Neural progenitor cell (in vitro differentiated cells): ENCODE measurements at regions not wholly inside any gene's neighbourhood (a gene's known extent, or its start where the extent isn't known, plus 50 kb on each side); places are given as distances from the start of the nearest gene placed in this dataset.

Experiments used
- DNase-seq: peaks from one replicate; pipeline ENCODE4 v3.0.0-alpha.2; 2016; ENCODE audit warnings: low spot score
- H2AFZ ChIP-seq: fragments of 200-600 bp; sonication (generic); replicated peaks from 2 replicates; pipeline ENCODE4 v1.6.1; 2016; ENCODE audit warnings: antibody characterized with exemption
- H3F3A ChIP-seq: fragments of 200-600 bp; sonication (generic); 2 replicates; pipeline ENCODE4 v1.6.1; 2016; ENCODE audit warnings: antibody characterized with exemption, low read depth
- H3K27ac ChIP-seq: fragments of 200-600 bp; sonication (generic); 2 replicates; pipeline ENCODE4 v1.5.1; 2016; ENCODE audit warnings: mild to moderate bottlenecking
- H3K27me3 ChIP-seq: fragments of 200-600 bp; sonication (generic); 2 replicates; pipeline ENCODE4 v1.6.1; 2016; ENCODE audit warnings: mild to moderate bottlenecking, moderate library complexity
- H3K36me3 ChIP-seq: fragments of 200-600 bp; sonication (generic); 2 replicates; pipeline ENCODE4 v1.5.1; 2016
- H3K4me1 ChIP-seq: fragments of 200-600 bp; sonication (generic); 2 replicates; pipeline ENCODE4 v1.6.1; 2016; ENCODE audit warnings: mixed run types
- H3K4me2 ChIP-seq: fragments of 200-600 bp; sonication (generic); 2 replicates; pipeline ENCODE4 v1.6.1; 2016
- H3K4me3 ChIP-seq: fragments of 200-600 bp; sonication (generic); 2 replicates; pipeline ENCODE4 v1.5.1; 2016
- H3K79me2 ChIP-seq: fragments of 200-600 bp; sonication (generic); 2 replicates; pipeline ENCODE4 v1.6.1; 2016; ENCODE audit warnings: low read depth
- H3K9ac ChIP-seq: fragments of 200-600 bp; sonication (generic); 2 replicates; pipeline ENCODE4 v1.6.1; 2016
- H3K9me3 ChIP-seq: fragments of 200-600 bp; sonication (generic); 2 replicates; pipeline ENCODE4 v1.5.1; 2016; ENCODE audit warnings: low read depth
- H4K20me1 ChIP-seq: fragments of 200-600 bp; sonication (generic); 2 replicates; pipeline ENCODE4 v1.6.1; 2016; ENCODE audit warnings: low read depth
- H3K27ac Mint-ChIP-seq: 3 replicates; pipeline ENCODE4 v1.8.0; 2021; ENCODE audit warnings: mixed read lengths
- H3K27me3 Mint-ChIP-seq: 2 replicates; pipeline ENCODE4 v1.8.0; 2022; ENCODE audit warnings: low read depth, mild to moderate bottlenecking, inconsistent platforms, moderate library complexity, mixed read lengths; ENCODE audit not compliant: insufficient read depth
- H3K36me3 Mint-ChIP-seq: 3 replicates; pipeline ENCODE4 v1.8.0; 2021; ENCODE audit warnings: mixed read lengths
- H3K4me1 Mint-ChIP-seq: 3 replicates; pipeline ENCODE4 v1.8.0; 2021; ENCODE audit warnings: mixed read lengths
- H3K4me3 Mint-ChIP-seq: 3 replicates; pipeline ENCODE4 v1.8.0; 2021; ENCODE audit warnings: mild to moderate bottlenecking, moderate library complexity, mixed read lengths
- H3K9me3 Mint-ChIP-seq: 3 replicates; pipeline ENCODE4 v1.8.0; 2020; ENCODE audit warnings: mixed read lengths
- CTCF ChIP-seq: fragments of 200-600 bp; sonication (generic); IDR thresholded peaks from 2 replicates; pipeline ENCODE4 v1.5.1; 2017; ENCODE audit warnings: antibody characterized with exemption, mild to moderate bottlenecking
- EZH2 ChIP-seq: fragments of 200-600 bp; sonication (generic); IDR thresholded peaks from 2 replicates; pipeline ENCODE4 v1.6.1; 2017; ENCODE audit warnings: antibody characterized with exemption, mild to moderate bottlenecking, moderate library complexity
- EZH2phosphoT487 ChIP-seq: fragments of 200-600 bp; sonication (generic); IDR thresholded peaks from 2 replicates; pipeline ENCODE4 v1.6.1; 2017; ENCODE audit warnings: antibody characterized with exemption

- no peak for TF ChIP-seq EZH2
- TF ChIP-seq CTCF: no peak
- no peak for TF ChIP-seq EZH2phosphoT487
- no peaks in the 10 kb centered on the region for H3K79me2 ChIP-seq
- H3K4me3 Mint-ChIP-seq: no peak overlapping the region
- H3K27ac ChIP-seq: no peak overlapping the region
- no peaks in the 10 kb centered on the region for H3K9me3 ChIP-seq
- no peak overlapping the region for H2AFZ ChIP-seq
- no peaks in the 10 kb centered on the region for H3K27me3 ChIP-seq
- H3F3A ChIP-seq: no peaks in the 10 kb centered on the region
- H3K4me1 ChIP-seq: peaks cover 14% of the 10 kb centered on the region
- H3K36me3 Mint-ChIP-seq: peaks cover 3% of the 10 kb centered on the region
- no peak overlapping the region for H3K4me3 ChIP-seq
- no peaks in the 10 kb centered on the region for H3K36me3 ChIP-seq
- no peak for DNase-seq
- H3K9ac ChIP-seq: no peak overlapping the region
- H3K27ac Mint-ChIP-seq: no peak overlapping the region
- H3K4me1 Mint-ChIP-seq: peaks cover 4% of the 10 kb centered on the region
- no peak overlapping the region for H3K4me2 ChIP-seq
- H4K20me1 ChIP-seq: no peaks in the 10 kb centered on the region
- H3K9me3 Mint-ChIP-seq: no peaks in the 10 kb centered on the region
- H3K27me3 Mint-ChIP-seq: no peaks in the 10 kb centered on the region
Measured at GRCh38 chr6:144809969-144810368, 524.8 kb downstream of the UTRN start.

GRCh38 chr6:144811140-144811539, 526.0 kb downstream of the UTRN start:
- TF ChIP-seq EZH2phosphoT487 (no peak), EZH2 (no peak), CTCF (no peak)
- no peak overlapping the region for H3K27ac Mint-ChIP-seq
- H3K4me1 Mint-ChIP-seq: peaks cover 4% of the 10 kb centered on the region

GRCh38 chr6:144816936-144817335, 531.8 kb downstream of the UTRN start:
- Mint-ChIP-seq H3K27ac (no peak overlapping the region), H3K4me3 (no peak overlapping the region), H3K36me3 (peaks cover 7% of the 10 kb centered on the region), H3K9me3 (no peaks in the 10 kb centered on the region), H3K4me1 (peaks cover 14% of the 10 kb centered on the region), H3K27me3 (peaks cover 2% of the 10 kb centered on the region)
- Histone ChIP-seq H3K9me3 (no peaks in the 10 kb centered on the region), H3K4me2 (no peak overlapping the region), H3K27ac (no peak overlapping the region), H3K4me3 (no peak overlapping the region), H3F3A (no peaks in the 10 kb centered on the region), H4K20me1 (no peaks in the 10 kb centered on the region), H3K4me1 (peaks cover 11% of the 10 kb centered on the region), H2AFZ (no peak overlapping the region), H3K36me3 (peaks cover under 1% of the 10 kb centered on the region), H3K27me3 (no peaks in the 10 kb centered on the region), H3K79me2 (no peaks in the 10 kb centered on the region), H3K9ac (no peak overlapping the region)
- TF ChIP-seq EZH2phosphoT487 (no peak), EZH2 (no peak), CTCF (no peak)
- no peak for DNase-seq

More at GRCh38 chr6:144811140-144811539, 526.0 kb downstream of the UTRN start:
- Mint-ChIP-seq H3K9me3 (no peaks in the 10 kb centered on the region), H3K36me3 (peaks cover 4% of the 10 kb centered on the region), H3K27me3 (peaks cover 2% of the 10 kb centered on the region), H3K4me3 (no peak overlapping the region)
- H3K27me3 ChIP-seq: no peaks in the 10 kb centered on the region
- no peak overlapping the region for H2AFZ ChIP-seq
- no peaks in the 10 kb centered on the region for H3K79me2 ChIP-seq
- no peak overlapping the region for H3K4me2 ChIP-seq
- H3F3A ChIP-seq: no peaks in the 10 kb centered on the region
- no peaks in the 10 kb centered on the region for H3K36me3 ChIP-seq
- no peak overlapping the region for H3K9ac ChIP-seq
- H3K27ac ChIP-seq: no peak overlapping the region
- H4K20me1 ChIP-seq: no peaks in the 10 kb centered on the region
- H3K9me3 ChIP-seq: no peaks in the 10 kb centered on the region
- no peak for DNase-seq
- H3K4me1 ChIP-seq: peaks cover 14% of the 10 kb centered on the region
- H3K4me3 ChIP-seq: no peak overlapping the region
